Hippocampal formation (tissue), 2 donors: ENCODE measurements at regions not wholly inside any gene's neighbourhood (a gene's known extent, or its start where the extent isn't known, plus 50 kb on each side); places are given as distances from the start of the nearest gene placed in this dataset.

ENCODE experiments used
- DNase-seq, 2 donors: peaks; one replicate each; lab custom pipeline; 2025; lab: John Stamatoyannopoulos, UW

GRCh38 chr10:109203646-109204353, 719.5 kb downstream of the XPNPEP1 start:
- no peak for DNase-seq

GRCh38 chr10:109202111-109202510, 721.2 kb downstream of the XPNPEP1 start:
- no peak for DNase-seq

- no peak for DNase-seq
These were observed 722.7 kb downstream of the XPNPEP1 start for GRCh38 chr10:109200646-109201045.

- DNase-seq = no peak
These were observed 731.5 kb downstream of the XPNPEP1 start for GRCh38 chr10:109191823-109192222.

- no peak for DNase-seq
These were observed 732.0 kb downstream of the XPNPEP1 start for GRCh38 chr10:109191341-109191740.

GRCh38 chr10:109187677-109188076, 735.6 kb downstream of the XPNPEP1 start:
- no peak for DNase-seq

GRCh38 chr10:109183366-109183765, 739.9 kb downstream of the XPNPEP1 start:
- no peak for DNase-seq

- DNase-seq = no peak
These were observed 744.7 kb downstream of the XPNPEP1 start for GRCh38 chr10:109178591-109178990.

GRCh38 chr10:109174526-109174925, 748.8 kb downstream of the XPNPEP1 start:
- DNase-seq = no peak

GRCh38 chr10:109173937-109174336, 749.4 kb downstream of the XPNPEP1 start:
- no peak for DNase-seq

- DNase-seq = no peak
These were observed 750.2 kb downstream of the XPNPEP1 start for GRCh38 chr10:109173121-109173520.

- no peak for DNase-seq
These were observed 756.4 kb downstream of the XPNPEP1 start for GRCh38 chr10:109166935-109167334.

GRCh38 chr10:109159351-109159750, 764.0 kb downstream of the XPNPEP1 start:
- DNase-seq = no peak

GRCh38 chr10:109156396-109156795, 766.9 kb downstream of the XPNPEP1 start:
- no peak for DNase-seq

GRCh38 chr10:109149666-109150350, 773.5 kb downstream of the XPNPEP1 start:
- no peak for DNase-seq

- DNase-seq = no peak
These were observed 795.9 kb downstream of the XPNPEP1 start for GRCh38 chr10:109127363-109127762.

GRCh38 chr10:109126541-109126940, 796.8 kb downstream of the XPNPEP1 start:
- DNase-seq = no peak

- no peak for DNase-seq
These were observed 797.3 kb downstream of the XPNPEP1 start for GRCh38 chr10:109126016-109126415.

GRCh38 chr10:109115179-109115578, 808.1 kb downstream of the XPNPEP1 start:
- DNase-seq = no peak

GRCh38 chr10:109114579-109114978, 808.7 kb downstream of the XPNPEP1 start:
- DNase-seq = no peak

GRCh38 chr10:109106604-109107003, 816.7 kb downstream of the XPNPEP1 start:
- no peak for DNase-seq

GRCh38 chr10:109105725-109106124, 817.6 kb downstream of the XPNPEP1 start:
- DNase-seq = no peak

GRCh38 chr10:109104806-109105205, 818.5 kb downstream of the XPNPEP1 start:
- no peak for DNase-seq

GRCh38 chr10:109103278-109103677, 820.0 kb downstream of the XPNPEP1 start:
- DNase-seq = no peak
